HG02938 (cell line): ENCODE measurements at regions not wholly inside any gene's neighbourhood (a gene's known extent, or its start where the extent isn't known, plus 50 kb on each side); places are given as distances from the start of the nearest gene placed in this dataset.

Source experiments
- ATAC-seq: cut with Tn5 transposase; IDR thresholded peaks from one replicate; pipeline ENCODE4 v1.9.1; 2021; ENCODE audit warnings: mild to moderate bottlenecking, moderate library complexity; ENCODE audit not compliant: unreplicated experiment

- no peak for ATAC-seq
Observed at GRCh38 chr17:79428988-79429387, 181.9 kb downstream of the RBFOX3 start.

GRCh38 chr17:79427621-79428539 lies 183.0 kb downstream of the RBFOX3 start:
- no peak for ATAC-seq

- ATAC-seq: no peak
Observed at GRCh38 chr17:79425686-79426085, 185.2 kb downstream of the RBFOX3 start.

- no peak for ATAC-seq
Observed at GRCh38 chr17:79424471-79425185, 186.2 kb downstream of the RBFOX3 start.

- no peak for ATAC-seq
Observed at GRCh38 chr17:79423811-79424465, 186.9 kb downstream of the RBFOX3 start.

GRCh38 chr17:79422236-79422635 lies 188.6 kb downstream of the RBFOX3 start:
- ATAC-seq: no peak

- ATAC-seq: no peak
Observed at GRCh38 chr17:79420318-79421243, 190.3 kb downstream of the RBFOX3 start.

GRCh38 chr17:79417476-79417988 lies 193.3 kb downstream of the RBFOX3 start:
- ATAC-seq: no peak

GRCh38 chr17:79415909-79416308 lies 194.9 kb downstream of the RBFOX3 start:
- no peak for ATAC-seq

- ATAC-seq: no peak
Observed at GRCh38 chr17:79415365-79415764, 195.5 kb downstream of the RBFOX3 start.

- ATAC-seq: no peak
Observed at GRCh38 chr17:79414793-79415211, 196.0 kb downstream of the RBFOX3 start.

GRCh38 chr17:79414063-79414792 lies 196.6 kb downstream of the RBFOX3 start:
- no peak for ATAC-seq

- ATAC-seq: no peak
Observed at GRCh38 chr17:79413611-79414010, 197.2 kb downstream of the RBFOX3 start.

GRCh38 chr17:79412886-79413390 lies 197.9 kb downstream of the RBFOX3 start:
- ATAC-seq: no peak

- no peak for ATAC-seq
Observed at GRCh38 chr17:79412110-79412509, 198.7 kb downstream of the RBFOX3 start.

- no peak for ATAC-seq
Observed at GRCh38 chr17:79411419-79411818, 199.4 kb downstream of the RBFOX3 start.

- no peak for ATAC-seq
Observed at GRCh38 chr17:79410681-79411080, 200.2 kb downstream of the RBFOX3 start.

- ATAC-seq: no peak
Observed at GRCh38 chr17:79408251-79408650, 202.6 kb downstream of the RBFOX3 start.

GRCh38 chr17:79407385-79407784 lies 203.5 kb downstream of the RBFOX3 start:
- no peak for ATAC-seq
